GM18520 (cell line): ENCODE measurements at regions not wholly inside any gene's neighbourhood (a gene's known extent, or its start where the extent isn't known, plus 50 kb on each side); places are given as distances from the start of the nearest gene placed in this dataset.
"Not testable (repeated sequence)": the region's sequence is repeated elsewhere in the genome, so short reads cannot be mapped to it uniquely, and the experiment has no call there.

Experiments
- ATAC-seq: cut with Tn5 transposase; IDR thresholded peaks from one replicate; pipeline ENCODE4 v1.9.1; 2021; ENCODE audit not compliant: unreplicated experiment

DNA sequence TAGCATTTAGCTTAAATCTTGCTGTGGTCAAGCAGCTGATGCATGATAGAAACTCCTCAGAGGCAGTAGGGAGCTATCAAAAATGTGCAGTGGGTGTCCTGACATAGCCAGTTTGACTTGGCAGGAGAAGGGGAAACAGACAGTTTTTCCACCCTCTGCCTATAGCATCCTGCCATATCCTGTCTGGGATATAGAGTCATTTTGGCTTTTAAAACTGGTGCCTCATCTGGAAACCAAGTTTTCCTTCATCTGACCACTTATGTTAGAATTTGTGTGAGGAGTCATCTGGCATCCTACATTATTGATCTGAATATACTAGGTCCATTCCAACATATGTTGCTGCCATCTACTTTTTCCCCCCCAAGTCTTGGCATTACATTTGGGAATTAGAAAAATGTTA is 284.1 kb downstream of the CD109 start:
- ATAC-seq, result no peak

DNA sequence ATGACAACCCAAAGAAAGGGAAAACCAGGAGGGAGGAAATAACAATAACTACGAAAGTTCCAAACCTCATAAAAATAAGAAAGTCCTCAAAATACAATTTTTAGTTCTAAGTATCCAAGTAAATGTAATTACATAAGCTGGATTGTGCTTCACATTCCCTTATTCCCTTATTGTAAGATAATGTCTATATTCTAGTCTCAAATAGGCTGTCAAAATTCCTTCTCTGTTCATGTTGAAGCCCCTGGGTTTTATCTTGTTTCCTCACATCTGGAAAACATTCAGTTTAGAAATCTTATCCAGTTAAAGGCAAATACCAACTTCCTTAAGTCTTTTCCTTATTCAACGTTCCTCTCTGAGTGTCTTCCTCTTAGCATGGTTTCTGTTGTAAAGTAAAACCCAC is 282.3 kb downstream of the CD109 start:
- ATAC-seq, result no peak

DNA sequence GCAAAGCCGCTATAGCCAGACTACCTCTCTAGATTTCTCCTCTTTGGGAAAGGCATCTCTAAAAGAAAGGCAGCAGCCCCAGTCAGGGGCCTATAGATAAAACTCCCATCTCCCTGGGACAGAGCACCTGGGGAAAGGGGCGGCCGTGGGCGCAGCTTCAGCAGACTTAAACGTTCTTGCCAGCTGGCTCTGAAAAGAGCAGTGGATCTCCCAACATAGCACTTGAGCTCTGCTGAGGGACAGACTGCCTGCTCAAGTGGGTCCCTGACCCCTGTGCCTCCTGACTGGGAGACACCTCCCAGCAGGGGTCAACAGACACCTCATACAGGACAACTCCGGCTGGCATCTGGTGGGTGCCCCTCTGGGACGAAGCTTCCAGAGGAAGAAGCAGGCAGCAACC is 276.5 kb downstream of the CD109 start:
- ATAC-seq, result not testable (repeated sequence)

DNA sequence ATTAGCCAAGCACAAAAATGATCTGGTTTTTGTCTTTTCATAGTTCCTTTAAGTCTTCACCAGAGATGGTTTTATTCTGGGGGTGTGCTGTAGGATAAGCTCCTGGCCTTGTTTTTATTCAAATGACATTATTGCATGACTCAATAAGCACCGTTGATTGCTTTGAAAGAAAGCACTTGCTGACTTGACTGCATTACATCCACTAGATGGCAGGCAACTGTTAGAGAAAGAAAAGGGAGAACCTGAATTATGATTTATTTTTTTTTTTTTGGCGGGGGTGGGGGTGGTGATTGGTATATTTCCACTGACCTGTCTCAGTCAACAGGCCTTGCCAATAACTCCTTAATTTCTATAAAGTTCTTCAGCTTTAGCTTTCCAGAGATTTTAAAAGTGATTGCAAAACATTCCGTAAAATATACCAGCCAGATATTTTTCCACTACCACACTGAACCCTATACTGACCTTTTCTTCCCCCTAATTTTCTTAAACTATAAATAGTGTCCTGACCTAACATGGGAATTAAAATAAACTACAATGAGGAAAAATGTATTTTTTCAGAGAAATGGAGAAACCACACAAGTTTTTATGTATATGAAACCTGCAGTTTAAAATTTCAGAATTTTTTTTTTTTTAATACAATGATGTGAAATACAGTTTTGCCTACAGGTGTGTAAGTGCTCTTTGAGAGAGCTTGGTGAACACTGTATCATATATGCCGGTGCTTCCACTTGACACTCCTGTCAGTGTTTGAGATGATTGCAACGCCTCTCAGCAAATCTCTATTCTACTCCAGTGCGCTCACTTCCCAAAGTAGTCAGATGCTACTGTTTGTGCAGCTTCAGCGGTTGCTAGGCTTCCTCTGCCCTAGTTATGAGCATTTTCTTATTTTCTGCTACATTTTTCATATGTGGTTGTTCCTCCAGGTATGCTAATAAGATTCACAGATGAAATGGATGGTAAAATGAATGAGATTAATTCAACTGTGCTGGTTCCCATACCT is 274.3 kb downstream of the CD109 start:
- ATAC-seq, result no peak

DNA sequence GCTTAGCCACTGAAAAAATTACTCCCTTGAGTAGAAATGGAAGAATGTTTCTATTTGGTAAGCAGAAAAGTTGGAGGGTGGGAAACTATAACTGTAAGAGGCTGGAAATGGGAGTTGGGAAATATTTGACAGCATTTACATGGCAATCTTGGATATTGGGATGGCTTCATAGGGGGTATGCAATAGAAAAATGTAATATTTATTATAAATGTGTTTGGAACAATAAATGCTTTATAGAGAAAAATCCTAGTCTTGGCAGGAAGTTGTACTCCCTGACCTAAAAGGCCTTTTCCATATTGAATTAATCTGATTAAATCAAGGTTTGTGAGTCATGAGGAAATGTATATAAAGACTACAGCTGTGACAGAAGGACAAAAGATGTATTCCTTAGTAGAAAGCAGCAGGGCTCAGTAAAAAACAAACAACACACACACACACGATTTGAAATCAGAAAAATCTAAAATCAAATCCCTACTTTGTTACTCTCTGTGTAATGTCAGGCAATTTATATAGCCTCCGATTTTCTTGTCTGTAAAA is 272.3 kb downstream of the CD109 start:
- ATAC-seq, result no peak

DNA sequence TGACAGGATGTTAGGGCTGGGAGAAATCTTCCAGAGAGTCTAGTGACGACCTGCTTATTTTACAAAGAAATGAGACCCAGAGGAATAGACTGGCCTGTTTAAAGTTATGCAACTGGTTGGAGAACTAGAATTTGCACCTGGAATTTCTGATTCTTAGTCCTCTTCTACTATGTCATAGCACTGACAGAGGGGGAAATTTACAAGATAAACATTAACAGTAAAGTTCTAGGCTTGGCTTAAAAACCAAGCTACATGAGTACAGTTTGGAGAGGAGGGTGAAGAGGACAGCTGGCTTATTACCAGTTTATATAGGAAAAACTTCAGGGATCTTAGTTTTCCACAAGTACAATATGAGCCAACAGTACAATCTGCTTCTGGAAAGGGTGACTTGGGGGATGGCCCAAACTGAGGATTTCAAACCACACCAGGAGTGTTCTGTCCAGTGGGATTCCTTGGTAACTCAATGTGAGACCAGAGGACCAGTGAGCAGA is 269.6 kb downstream of the CD109 start:
- no peak for ATAC-seq

DNA sequence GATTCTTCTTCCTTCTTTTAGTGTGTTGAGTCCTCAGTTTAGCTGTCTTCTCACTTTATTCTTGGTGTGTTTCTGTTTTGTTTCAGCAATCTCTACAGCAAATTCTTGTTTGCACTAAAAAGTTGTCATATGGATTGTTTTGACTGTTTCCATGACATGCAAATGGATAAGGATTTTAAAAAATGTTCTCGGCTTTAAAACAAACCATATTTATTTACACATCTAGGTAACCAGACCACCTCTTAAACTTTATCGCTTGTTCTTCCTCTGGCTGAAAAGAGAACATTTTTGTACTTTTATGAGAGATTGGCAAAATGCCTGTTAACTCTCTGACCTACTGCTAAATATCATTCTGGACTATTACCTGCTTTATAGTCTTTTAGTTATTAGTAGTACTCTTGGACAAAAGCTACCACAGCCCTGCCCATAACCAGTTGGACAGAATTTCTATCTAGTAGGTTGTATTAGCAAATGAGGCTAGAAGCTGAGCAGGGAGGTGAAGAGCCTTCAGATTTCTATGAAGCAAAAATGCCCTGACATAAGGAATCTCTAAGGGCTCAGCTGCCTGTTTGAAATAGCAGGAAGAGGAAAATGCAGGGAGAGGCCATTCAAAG is 268.3 kb downstream of the CD109 start:
- ATAC-seq, result no peak

DNA sequence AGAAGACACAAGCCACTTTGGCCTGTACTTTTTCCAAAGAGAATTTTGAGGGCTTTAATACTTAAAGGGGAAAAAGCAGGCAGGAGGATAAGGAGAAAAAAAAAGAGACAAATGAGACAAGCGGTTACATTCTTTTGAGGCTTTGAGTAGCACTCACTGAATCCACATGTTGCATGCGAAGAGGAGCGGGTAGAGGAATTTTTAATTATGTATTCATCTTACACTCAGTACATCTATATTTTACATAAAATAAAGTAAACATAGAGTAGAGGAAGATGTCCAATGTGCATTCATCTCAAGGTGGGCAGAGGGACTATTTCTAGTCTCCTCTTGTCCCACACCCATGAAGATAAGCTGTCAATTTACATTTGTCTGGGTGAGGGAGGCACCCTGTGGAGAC is 266.9 kb downstream of the CD109 start:
- no peak for ATAC-seq

DNA sequence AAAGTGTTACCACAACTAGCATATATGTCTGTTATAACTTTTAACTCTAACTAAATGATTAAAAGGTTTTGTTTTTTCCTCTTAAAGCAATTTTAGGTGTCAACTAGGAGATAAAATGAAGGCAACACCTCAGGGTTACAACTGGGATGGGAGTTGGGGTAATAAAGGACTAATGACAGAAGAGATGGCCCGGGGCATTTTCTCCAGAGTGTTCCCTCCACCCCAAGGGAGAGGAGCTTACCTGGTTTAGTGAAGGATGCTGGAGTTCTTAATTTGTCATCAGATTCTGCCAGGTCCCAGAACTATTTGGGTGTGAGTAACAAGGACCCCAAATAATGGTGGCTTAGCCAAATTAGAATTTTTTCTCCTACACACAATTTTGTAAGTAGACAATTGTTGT is 260.3 kb downstream of the CD109 start:
- no peak for ATAC-seq

DNA sequence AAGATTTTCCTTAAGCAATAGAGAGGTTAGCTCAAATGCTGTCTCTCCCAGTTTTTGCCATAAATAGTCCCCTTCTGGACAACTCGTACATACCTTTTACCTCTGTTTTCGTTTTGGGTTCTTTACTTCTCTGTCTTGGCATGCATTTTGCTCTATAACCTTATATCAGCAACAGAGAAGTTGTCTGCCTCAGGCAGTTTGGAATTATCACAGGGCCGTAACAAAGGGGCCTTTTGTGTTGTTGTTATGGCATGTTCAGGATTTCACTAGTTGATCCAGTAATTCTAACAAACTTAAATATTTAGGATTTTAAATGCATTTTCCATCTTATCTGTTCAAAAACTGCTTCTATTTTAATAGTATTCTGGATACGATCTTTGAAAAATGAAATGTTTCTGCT is 259.8 kb downstream of the CD109 start:
- no peak for ATAC-seq

DNA sequence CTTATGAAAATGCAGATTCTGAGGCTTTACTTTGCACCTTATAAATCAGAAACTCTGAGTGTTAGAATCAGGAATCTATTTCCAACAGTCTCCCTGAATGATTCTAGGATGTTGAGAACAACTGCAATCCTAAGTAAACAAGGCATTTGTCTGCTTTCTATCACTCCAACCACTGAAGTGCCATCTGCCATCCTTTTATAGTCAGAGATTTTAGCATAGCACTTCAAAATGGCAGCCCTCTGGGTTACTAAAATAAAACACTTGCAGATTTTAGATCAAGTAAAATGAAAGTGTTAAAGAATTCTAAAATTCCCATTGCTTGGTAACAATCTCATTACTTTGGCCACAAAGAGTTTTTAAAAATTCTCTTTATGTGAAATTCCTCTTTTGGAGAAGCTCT is 258.9 kb downstream of the CD109 start:
- no peak for ATAC-seq

DNA sequence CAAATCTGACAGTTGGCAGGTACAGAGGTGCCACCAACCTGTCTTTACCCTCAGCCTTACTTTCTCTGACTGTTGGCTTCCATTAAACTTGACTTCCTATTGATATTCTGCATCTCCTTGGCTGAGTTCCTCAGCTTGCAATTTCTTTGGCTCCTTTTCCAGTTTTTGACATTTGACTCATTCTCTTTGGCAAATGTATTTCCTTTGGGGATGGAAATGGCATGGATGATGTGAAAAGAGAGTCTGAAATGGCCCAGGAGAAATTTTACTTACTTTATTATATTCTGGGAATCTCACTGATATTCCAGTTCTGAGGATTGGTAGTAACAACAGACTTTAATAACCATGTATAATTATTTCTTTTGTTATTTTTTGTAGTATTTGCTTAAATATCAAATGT is 255.2 kb downstream of the CD109 start:
- no peak for ATAC-seq

DNA sequence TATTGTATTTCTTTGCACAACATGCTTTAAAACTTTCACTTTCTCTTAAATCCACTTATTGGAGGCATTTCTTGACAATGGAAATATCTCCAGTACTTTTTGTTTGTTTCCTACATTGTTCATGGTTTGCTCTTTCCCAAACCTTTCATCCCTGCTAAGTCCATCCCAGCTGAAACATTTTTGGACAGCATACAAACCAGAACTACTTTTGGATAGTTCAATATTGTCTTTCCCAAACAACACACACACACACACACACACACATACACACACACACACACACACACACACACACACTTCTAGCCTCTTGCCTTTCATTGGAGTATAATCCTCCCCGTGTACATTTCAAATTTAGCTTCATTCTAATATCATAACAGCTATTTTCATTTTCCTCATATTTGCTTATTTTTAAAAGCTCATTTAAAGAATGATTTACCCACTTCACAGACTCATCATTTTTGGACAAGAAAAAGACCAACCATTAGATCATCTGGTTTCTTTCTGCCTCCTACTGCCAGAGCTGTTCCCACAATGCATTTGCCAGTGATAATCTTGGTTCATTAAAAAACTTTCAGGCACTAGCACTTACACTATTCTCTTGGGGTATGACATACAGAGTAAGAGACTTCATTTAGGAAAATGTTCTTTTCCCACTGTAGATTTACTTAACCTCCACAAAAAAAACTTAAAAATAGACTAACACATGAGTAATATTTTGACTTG is 248.1 kb downstream of the CD109 start:
- ATAC-seq, result no peak

DNA sequence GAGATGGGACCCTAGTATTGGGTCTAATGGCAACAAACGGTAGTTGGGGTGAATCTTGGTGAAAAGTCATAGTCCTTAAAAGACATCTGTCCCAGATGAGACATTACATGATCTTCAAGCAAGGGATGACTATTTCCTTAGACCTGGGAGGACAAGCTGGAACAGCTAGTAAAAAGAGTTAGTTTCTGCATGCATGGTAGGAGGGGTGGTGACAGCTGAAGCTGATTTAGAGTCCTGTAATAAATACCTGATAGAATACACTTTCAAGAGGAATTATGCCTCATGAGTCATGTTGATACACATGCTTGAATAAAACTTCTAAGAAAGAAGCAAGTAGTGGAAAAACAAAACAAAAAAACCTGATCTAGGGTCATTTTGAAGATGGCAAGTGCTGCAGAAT is 247.4 kb downstream of the CD109 start:
- ATAC-seq, result no peak

DNA sequence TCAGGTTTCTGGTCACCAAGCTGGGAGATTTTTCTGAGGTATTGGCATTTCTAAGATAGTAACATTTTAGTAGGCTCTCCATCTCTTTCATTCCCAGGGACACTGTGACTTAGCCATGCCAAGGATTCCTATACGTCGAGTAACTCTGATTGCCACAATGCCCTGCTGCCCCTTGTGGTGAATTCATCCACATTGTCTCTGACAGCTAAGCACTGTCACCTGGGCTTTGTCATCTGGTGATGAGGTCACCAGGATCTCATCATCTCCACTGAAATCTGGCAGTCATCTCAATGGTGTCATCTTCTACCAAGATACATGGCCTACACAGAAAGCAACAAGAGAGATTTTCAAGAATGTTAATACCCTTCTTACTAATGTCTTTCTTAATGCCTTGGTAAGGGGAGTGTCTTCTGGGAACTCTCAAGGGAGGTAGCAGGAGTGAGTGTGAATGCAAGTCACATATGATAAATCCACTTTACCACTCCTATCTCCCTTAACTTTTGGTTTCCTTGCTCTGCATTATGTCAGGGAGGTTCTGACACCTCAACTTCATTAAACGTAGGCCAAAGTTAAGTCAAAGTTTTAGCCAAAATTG is 246.7 kb downstream of the CD109 start:
- ATAC-seq, result no peak

DNA sequence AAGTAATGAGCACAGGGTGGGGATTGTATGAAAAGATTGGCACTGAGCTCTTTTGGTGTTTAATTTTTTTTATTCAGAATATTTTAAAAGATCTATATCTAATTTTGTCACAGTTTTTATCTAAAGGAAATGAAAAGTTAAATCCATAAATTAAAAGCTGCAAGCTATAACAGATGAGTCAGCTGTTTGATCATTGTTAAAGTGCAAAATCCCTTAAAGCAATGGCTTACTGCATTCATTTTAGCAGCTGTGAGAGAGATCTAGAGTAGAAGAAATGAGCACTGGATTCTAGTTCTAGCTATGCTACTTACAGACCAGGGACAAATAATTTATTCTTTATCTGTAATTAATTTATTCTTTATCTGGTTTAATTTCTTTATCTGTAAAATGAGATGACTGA is 245.9 kb downstream of the CD109 start:
- ATAC-seq, result no peak

DNA sequence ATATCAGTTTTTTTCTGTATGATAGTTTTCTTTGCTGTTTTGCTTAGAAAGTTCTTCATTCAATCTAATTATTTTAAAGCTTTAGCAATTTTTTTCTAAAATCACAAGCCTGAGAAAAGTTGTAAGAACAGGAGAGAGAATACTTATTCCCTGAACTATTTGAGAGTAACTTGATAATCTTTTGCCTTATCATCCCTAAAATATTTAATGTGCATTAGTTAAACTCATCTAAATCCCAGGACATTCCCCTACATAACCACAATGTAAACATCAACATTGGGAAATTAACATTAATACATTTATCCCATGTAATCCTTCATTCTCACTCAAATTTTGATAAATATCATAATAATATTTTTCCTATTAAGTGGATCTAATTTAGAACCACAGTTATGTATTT is 241.8 kb downstream of the CD109 start:
- no peak for ATAC-seq

DNA sequence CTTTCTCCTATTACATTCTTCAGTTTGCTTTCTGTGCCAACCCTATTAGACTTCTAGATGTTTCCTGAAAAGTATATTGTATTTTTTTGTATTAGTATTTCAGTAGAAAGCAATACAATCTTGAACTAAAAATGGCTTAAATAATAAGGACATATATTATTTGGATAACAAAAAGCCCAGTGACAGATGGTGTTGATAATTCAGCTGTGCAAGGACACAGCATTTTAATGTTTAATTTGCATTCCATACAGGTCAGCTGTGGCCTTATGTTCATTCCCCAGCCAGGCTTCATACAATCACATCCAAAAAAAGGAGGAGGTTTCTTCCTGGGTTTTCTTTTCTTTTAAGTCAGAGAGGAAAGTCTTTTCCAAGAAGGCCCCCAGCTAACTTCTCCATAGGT is 236.9 kb downstream of the CD109 start:
- ATAC-seq, result no peak

DNA sequence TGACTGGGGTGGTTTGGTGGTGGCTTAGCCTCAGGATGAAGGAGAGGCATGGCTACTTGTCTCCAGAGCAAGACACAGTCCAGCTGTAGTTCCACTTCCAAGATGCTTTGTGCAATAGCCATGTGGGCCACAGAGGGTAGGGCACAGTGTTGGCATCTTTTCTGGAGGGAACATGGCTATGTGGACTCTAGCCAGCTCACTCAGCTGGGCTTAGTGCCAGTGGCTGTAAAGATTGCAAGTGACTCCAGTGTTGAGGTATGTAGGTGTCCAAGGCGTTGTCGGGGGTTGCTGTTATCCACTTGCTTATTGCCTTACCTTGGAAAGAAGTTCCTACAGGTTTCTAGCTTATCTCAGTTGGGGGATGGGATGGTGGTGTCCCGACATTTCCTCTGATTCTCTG is 233.4 kb downstream of the CD109 start:
- ATAC-seq, result no peak

DNA sequence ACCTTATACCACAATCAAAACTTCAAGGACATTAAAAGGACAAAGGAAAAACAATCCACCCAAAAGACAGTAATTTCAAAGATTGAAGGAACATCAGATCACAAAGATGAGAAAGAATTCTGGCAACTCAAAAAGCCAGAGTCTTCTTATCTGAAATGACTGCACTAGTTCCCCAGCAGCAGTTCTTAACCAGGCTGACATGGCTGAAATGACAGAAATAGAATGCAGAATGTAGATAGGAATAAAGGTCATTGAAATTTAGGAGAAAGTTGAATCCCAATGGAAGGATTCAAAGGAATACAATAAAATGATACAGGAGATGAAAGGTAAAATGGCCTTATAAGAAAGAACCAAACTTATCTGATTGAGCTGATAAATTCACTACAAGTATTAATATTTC is 231.4 kb downstream of the CD109 start:
- ATAC-seq, result no peak

DNA sequence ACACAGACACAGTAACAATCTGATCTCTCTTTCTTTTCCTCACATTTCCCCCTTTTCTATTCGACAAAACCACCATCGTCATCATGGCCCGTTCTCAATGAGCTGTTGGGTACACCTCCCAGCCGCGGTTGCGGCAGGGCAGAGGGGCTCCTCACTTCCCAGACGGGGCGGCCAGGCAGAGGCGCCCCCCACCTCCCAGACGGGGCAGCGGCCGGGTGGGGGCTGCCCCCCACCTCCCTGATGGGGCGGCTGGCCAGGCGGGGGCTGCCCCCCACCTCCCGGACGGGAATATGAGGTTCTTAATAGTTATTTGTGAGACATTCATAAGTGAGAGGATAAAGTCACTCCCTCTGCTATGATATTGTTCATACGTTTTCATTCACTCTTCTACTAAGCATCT is 229.7 kb downstream of the CD109 start:
- not testable (repeated sequence) for ATAC-seq
